ENCODE measurements at regions not wholly inside any gene's neighbourhood (a gene's known extent, or its start where the extent isn't known, plus 50 kb on each side); places are given as distances from the start of the nearest gene placed in this dataset.

GRCh38 chrX:131445955-131446354, 97.9 kb upstream of the OR13H1 start:
- TF ChIP-seq KLF9 (tag by site-specific recombination; IDR thresholded peaks at IDR 0.05; ENCODE audit: low read depth) (no peak), ZNF121 (tag by site-specific recombination; IDR thresholded peaks at IDR 0.05) (no peak), CTCF (tag by site-specific recombination; IDR thresholded peaks at IDR 0.05) (no peak), YY1 (tag by site-specific recombination; IDR thresholded peaks at IDR 0.05) (no peak), ZNF157 (tag by site-specific recombination; IDR thresholded peaks at IDR 0.05) (no peak), TRIM28 (IDR thresholded peaks at IDR 0.05; ENCODE audit: borderline replicate concordance, low read length) (no peak), PRDM4 (tag by site-specific recombination; IDR thresholded peaks at IDR 0.05) (no peak), PBX3 (CRISPR knock-in tag; IDR thresholded peaks at IDR 0.05) (no peak)
- TF ChIP-seq, protein P1, sequence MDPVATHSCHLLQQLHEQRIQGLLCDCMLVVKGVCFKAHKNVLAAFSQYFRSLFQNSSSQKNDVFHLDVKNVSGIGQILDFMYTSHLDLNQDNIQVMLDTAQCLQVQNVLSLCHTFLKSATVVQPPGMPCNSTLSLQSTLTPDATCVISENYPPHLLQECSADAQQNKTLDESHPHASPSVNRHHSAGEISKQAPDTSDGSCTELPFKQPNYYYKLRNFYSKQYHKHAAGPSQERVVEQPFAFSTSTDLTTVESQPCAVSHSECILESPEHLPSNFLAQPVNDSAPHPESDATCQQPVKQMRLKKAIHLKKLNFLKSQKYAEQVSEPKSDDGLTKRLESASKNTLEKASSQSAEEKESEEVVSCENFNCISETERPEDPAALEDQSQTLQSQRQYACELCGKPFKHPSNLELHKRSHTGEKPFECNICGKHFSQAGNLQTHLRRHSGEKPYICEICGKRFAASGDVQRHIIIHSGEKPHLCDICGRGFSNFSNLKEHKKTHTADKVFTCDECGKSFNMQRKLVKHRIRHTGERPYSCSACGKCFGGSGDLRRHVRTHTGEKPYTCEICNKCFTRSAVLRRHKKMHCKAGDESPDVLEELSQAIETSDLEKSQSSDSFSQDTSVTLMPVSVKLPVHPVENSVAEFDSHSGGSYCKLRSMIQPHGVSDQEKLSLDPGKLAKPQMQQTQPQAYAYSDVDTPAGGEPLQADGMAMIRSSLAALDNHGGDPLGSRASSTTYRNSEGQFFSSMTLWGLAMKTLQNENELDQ (tag by site-specific recombination; IDR thresholded peaks at IDR 0.05; ENCODE audit: low read depth): no peak
